Activated naive CD4-positive, alpha-beta T cell treated with anti-CD3 and anti-CD28 coated beads, Interleukin-2, amount 50 U/mL, for 16 hours (primary cell): ENCODE measurements at regions not wholly inside any gene's neighbourhood (a gene's known extent, or its start where the extent isn't known, plus 50 kb on each side); places are given as distances from the start of the nearest gene placed in this dataset.
A peak's percentile ranks its signal among the peaks of the same experiment; 100 is the strongest.

Experiments used
- DNase-seq: peaks from one replicate; pipeline ENCODE4 v3.0.0-alpha.2; 2020

- no peak for DNase-seq
Measured at GRCh38 chr14:65286443-65286842, 126.1 kb upstream of the FUT8 start.

- DNase-seq = peak; percentile 52
Measured at GRCh38 chr14:65287264-65288131, 125.0 kb upstream of the FUT8 start.

DNA sequence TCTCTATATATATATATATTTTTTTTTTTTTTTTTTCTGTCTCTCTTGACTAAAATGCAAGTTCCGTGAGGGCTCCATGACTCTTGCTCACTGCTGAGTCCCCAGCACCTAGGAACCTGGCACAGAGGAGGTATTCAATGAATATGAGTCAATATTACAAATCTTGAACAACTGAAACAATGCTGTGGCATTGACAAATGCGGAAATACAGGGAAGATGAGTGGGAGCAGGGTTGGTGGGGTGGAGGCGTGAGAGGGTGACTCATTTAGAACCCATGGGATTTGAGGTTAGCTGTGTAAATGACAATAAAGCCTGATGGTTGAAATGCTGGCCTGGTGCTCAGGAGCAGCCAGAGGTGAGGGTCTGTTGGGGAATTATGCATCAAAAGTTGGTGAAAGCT lies 121.7 kb upstream of the FUT8 start:
- peak; percentile 36 for DNase-seq

DNA sequence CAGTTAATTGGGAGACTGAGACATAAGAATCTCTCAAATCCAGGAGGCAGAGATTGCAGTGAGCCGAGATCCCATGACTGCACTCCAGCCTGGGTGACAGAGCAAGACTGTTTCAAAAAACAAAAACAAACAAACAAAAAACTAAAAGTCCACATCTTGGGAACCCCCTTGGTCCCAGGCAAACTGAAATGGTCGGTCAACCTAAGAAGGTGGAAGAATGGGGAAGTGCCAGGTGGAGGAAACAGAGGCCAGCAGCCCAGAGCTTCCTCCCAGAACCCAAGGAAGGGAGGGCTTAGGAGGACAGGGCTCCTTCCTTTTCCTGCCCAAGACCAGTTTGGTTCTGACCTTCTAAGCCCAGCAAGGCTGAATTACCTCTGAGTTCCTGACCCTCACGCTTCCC lies 121.0 kb upstream of the FUT8 start:
- DNase-seq = no peak

DNA sequence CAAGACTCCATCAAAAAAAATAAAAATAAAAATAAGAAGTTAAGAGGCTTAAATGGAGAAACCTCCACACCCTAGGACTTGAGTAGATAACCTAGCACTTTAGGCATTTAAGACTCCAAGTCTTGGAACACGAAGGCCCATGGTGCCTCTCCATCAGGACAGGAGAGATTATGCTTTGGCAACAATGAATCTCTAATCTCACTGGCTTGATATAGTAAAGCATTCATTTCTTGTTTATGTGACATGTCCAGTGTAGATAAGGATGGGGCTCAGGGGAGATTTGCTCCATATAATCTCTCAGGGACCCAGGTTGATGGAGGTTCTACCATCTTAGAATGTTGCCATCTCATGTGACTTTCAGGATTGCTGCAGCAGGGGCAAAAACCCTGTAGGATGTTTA lies 117.7 kb upstream of the FUT8 start:
- DNase-seq = no peak

DNA sequence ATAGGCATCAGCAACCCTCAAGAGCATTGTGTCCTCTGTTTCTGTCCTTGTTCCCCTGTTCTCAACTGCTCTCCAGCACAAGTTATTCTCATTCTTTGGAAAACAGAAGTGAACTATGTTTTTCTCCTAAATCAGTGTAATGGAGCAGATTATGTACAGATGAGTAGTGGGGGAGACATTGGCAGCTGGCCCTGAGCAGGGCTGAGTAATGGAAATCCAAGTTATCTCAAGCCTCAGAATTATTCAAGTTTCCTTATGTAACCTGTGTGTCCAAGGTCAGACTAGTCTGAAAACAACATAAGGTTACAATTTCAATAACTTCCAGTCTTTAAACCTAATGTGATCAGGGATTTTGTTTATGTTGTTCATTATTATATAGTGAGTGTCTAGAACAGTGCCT lies 116.1 kb upstream of the FUT8 start:
- DNase-seq = no peak

GRCh38 chr14:65296876-65297275 lies 115.7 kb upstream of the FUT8 start:
- no peak for DNase-seq

GRCh38 chr14:65297744-65298143 lies 114.8 kb upstream of the FUT8 start:
- DNase-seq = no peak

DNA sequence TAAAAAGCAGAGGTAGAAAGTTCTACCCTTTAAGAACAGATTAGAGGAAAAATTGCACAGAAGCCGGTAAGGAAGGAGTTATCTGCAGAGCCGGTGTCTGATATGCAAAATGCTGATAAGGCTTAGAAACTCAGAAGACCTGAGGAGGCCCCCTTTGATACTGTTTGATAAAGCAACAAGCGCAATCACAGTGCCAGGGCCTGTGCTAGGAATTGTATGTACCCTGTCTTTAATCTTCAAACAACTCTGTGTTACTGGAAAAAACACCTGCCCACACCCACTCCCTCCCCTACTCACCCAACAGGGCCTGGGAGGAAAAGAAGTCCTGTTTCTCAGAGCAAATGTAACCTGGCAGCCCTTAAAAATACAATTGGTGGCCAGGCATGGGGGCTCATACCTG lies 112.7 kb upstream of the FUT8 start:
- DNase-seq = no peak

DNA sequence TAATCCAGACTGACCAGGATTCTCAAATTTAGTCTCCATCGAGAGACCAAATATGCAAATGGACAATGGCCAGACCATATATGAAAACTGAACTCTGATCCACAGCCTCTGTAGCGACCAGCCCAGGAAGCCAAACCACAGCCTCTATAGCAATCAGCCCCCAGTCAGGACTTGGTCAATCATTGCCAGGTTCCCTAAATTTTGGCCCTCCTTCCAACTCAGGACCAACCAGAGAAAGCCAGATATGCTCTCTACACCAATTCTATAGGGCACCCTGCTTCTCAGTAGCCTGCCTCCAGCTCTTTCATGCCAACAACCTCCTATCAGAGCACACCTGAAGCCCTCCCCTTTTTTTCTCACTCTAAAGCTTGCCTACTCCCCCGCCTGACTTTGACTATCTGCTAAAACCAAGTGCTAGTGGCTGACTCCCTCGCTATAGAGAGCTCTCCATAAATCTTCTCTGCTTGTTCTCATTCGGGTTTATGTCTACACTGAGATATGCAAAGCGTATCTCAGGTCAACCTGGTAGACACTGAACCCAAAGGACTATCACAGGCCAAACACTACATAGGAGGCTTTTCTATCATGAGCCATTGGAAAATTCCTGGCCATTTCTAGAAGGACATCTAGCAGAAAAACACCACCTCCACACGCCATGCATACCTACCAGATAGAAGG lies 110.5 kb upstream of the FUT8 start:
- no peak for DNase-seq

DNA sequence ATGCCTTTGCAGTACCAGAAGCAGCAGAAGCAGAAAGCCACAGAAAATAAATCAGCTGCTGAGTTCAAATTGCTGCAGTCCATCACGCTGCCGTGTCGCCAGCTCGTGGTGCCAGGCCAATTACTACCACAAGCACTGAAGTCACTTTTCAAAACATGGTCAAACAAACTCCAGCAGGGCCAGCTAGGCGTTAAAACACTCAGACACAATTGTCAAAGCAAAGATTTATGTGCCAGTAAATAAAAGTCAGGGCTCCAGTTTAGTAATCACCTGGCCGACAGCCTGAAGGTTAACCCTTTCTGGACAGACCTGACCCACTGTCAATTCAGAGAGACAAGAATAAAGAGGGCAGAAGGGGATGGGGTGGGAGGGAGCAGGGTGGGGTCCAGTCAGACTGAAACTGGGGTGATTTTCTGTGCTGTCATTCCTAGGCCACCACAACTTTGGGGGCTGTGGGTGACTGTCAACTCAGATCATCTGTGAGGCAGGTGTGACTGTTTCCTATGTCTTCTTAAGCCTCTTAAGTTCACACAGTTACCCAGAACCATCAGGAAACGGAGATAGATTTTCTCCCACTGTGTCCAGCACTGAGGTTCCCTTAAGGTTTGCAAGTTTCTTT lies 109.8 kb upstream of the FUT8 start:
- DNase-seq = peak; percentile 25

DNA sequence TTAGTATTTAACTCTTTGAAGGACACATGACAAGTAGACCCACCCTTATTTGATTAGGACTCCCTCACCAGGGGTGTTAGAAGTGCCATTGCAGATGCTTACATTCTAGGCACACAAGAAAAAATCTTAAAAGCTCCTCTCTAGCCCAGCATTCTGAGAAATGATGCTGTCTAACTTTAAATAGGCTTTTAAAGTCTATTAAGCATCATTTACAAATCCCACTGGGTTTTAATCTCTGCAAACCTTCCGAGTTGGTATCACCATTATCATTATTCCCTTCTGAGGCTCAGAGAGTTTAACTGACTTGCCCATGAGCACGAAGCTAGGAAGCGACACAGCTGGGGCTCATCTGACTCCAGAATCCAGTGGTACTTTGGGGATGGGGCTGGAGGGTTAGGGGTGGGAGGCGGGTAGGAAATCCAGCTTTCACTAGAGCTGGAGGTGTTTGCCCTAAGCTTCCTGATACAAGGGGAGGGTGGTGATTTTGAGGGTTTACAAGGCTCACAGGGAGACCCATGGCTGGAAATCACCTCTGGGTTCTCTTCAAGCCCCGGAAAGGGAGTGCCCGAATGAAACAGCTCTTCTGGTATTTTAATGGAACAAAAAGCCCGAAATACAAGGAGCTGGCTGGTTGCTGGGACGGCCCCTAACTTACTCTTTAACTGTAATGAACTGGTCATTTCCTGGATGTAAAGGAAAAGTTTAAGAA lies 109.2 kb upstream of the FUT8 start:
- no peak for DNase-seq

GRCh38 chr14:65303899-65304222 lies 108.7 kb upstream of the FUT8 start:
- no peak for DNase-seq

DNA sequence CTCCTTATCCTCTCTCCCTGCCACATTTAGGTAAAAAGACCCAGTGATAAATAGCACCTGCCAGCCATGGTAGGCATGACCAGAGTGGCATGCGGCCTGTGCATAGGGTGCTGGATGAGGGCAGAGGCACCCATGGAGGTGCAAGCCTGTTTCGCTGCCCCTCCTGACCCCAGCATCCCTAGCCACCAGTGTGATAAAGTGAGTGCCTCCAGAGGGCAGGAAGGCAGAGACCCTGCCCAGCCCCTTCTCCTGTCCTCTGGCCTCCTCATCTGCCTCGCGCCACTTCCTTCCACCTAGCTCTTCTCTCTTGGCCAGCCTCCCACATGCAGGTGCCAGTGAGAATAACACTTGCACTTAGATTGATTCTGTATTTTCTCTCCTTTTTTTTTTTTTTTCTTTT lies 108.3 kb upstream of the FUT8 start:
- no peak for DNase-seq

GRCh38 chr14:65304963-65305362 lies 107.6 kb upstream of the FUT8 start:
- DNase-seq = no peak

DNA sequence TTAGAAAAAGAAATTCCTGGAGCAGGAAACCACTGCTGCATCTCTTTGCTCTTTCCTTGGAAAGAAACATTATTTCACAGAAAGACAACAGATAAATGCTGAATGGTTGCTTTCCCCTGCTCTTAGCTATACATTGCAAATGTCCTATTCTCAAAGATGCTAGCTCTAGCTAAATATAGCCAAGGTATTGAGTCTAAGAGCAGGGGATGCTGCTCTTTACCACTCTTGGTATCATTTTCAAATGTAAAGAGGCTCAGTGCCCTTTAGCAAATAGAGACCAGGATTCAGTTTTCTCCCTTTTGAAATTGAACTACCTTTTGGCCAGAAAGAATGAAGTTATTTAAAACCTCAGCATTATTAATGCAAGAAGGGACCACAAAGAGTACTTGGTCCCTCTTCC lies 104.0 kb upstream of the FUT8 start:
- DNase-seq = no peak

GRCh38 chr14:65310568-65310967 lies 102.0 kb upstream of the FUT8 start:
- DNase-seq = no peak

- DNase-seq = no peak
Measured at GRCh38 chr14:65312859-65313258, 99.7 kb upstream of the FUT8 start.

DNA sequence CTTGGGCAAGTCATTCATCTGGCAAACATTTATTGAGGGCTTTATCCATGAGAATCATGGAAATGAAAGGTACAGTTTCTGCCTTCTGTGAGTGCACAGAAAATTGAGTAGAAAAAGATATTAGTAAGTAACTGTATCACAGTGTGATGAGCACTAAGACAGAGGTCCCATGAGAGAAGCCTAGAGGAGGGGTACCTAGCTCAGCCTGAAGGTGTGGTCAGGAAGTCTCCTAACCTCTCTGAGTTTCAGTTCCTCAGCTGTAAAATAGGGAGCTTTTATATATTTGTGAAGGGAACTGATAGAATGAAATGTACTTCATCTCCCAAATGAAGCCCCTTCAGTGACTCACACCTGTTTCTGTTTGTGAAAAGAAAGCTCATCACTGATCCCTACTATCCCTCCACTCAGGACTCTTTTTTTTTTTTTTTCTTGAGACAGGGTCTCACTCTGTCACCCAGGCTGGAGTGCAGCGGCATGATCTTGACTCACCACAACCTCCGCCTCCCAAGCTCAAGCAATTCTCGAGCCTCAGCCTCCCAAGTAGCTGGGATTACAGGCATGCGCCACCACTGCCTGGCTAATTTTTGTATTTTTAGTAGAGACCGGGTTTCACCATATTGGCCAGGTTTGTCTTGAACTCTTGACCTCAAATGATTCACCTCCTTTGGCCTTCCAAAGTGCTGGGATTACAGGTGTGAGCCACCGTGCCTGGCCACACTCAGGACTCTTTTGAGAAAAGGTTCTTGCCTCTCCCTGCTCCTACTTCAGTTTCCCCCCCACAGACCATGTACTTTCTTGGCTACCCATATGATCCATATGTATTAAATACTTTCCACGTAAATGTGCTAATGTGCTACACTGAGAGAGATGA lies 93.7 kb upstream of the FUT8 start:
- no peak for DNase-seq

- DNase-seq = no peak
Measured at GRCh38 chr14:65320661-65321308, 91.7 kb upstream of the FUT8 start.

DNA sequence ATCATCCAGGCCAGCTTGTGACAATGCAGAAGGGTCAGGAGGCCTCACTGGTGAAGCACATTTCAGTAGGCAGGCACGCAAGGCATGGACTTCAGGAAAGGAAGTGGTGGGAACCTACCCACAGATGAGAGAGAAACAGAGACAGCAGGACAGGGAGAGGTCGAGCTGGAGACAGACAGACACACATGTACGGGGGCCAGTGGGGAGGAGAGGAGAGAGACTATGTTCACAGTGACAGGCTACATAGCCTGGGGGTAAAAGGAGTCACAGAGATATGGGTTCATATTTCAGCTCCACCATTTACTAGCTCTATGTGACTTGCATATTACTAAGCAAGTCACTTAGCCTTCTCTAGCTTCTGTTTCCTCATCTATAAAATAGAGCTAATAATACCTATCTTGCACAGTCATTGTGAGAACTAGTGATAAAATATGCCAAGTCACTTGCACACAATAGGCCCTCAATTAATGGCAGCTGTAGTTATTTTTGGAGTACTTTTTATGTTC lies 91.1 kb upstream of the FUT8 start:
- no peak for DNase-seq

GRCh38 chr14:65329481-65329880 lies 83.0 kb upstream of the FUT8 start:
- no peak for DNase-seq
